ENCODE measurements at regions not wholly inside any gene's neighbourhood (a gene's known extent, or its start where the extent isn't known, plus 50 kb on each side); places are given as distances from the start of the nearest gene placed in this dataset.
"Not testable (repeated sequence)": the region's sequence is repeated elsewhere in the genome, so short reads cannot be mapped to it uniquely, and the experiment has no call there.

- DNase-seq (ENCODE audit: low read depth in 2 of 2) = no peak
These were observed 110.8 kb upstream of the SALL1 start for GRCh38 chr16:51261919-51262318.

GRCh38 chr16:51255349-51255972 is 104.4 kb upstream of the SALL1 start:
- no peak for DNase-seq (ENCODE audit: low read depth in 2 of 2)

GRCh38 chr16:51254390-51254789 is 103.3 kb upstream of the SALL1 start:
- DNase-seq (ENCODE audit: low read depth in 2 of 2) = not testable (repeated sequence)

- DNase-seq (ENCODE audit: low read depth in 2 of 2) = no peak
These were observed 97.1 kb upstream of the SALL1 start for GRCh38 chr16:51248217-51248616.

GRCh38 chr16:51245658-51245995 is 94.6 kb upstream of the SALL1 start:
- DNase-seq (ENCODE audit: low read depth in 2 of 2) = no peak

GRCh38 chr16:51244887-51245657 is 94.0 kb upstream of the SALL1 start:
- DNase-seq (ENCODE audit: low read depth in 2 of 2) = no peak

GRCh38 chr16:51243936-51244436 is 92.9 kb upstream of the SALL1 start:
- no peak for DNase-seq (ENCODE audit: low read depth in 2 of 2)

GRCh38 chr16:51242296-51242994 is 91.4 kb upstream of the SALL1 start:
- DNase-seq (ENCODE audit: low read depth in 2 of 2) = no peak

GRCh38 chr16:51239196-51239595 is 88.1 kb upstream of the SALL1 start:
- DNase-seq (ENCODE audit: low read depth in 2 of 2) = no peak

- DNase-seq (ENCODE audit: low read depth in 2 of 2) = no peak
These were observed 86.8 kb upstream of the SALL1 start for GRCh38 chr16:51237861-51238378.

GRCh38 chr16:51237207-51237606 is 86.1 kb upstream of the SALL1 start:
- no peak for DNase-seq (ENCODE audit: low read depth in 2 of 2)

- no peak for DNase-seq (ENCODE audit: low read depth in 2 of 2)
These were observed 85.5 kb upstream of the SALL1 start for GRCh38 chr16:51236583-51236982.

- no peak for DNase-seq (ENCODE audit: low read depth in 2 of 2)
These were observed 80.6 kb upstream of the SALL1 start for GRCh38 chr16:51231702-51232101.

GRCh38 chr16:51230035-51230434 is 79.0 kb upstream of the SALL1 start:
- DNase-seq (ENCODE audit: low read depth in 2 of 2) = not testable (repeated sequence)

GRCh38 chr16:51228097-51228659 is 77.1 kb upstream of the SALL1 start:
- DNase-seq (ENCODE audit: low read depth in 2 of 2) = no peak

GRCh38 chr16:51225878-51226277 is 74.8 kb upstream of the SALL1 start:
- DNase-seq (ENCODE audit: low read depth in 2 of 2) = no peak

GRCh38 chr16:51224317-51224716 is 73.2 kb upstream of the SALL1 start:
- no peak for DNase-seq (ENCODE audit: low read depth in 2 of 2)

GRCh38 chr16:51222016-51222415 is 70.9 kb upstream of the SALL1 start:
- no peak for DNase-seq (ENCODE audit: low read depth in 2 of 2)

- no peak for DNase-seq (ENCODE audit: low read depth in 2 of 2)
These were observed 60.1 kb upstream of the SALL1 start for GRCh38 chr16:51211148-51211547.

GRCh38 chr16:51210087-51210486 is 59.0 kb upstream of the SALL1 start:
- no peak for DNase-seq (ENCODE audit: low read depth in 2 of 2)

- no peak for DNase-seq (ENCODE audit: low read depth in 2 of 2)
These were observed 50.5 kb upstream of the SALL1 start for GRCh38 chr16:51201604-51202003.
